GM23248 (cell line): ENCODE measurements at regions not wholly inside any gene's neighbourhood (a gene's known extent, or its start where the extent isn't known, plus 50 kb on each side); places are given as distances from the start of the nearest gene placed in this dataset.

ENCODE experiments used
- DNase-seq: peaks from one replicate; pipeline ENCODE4 v3.0.0-alpha.2; 2015
- H2AFZ ChIP-seq: fragments of 200-600 bp; sonication (generic); 2 replicates; pipeline ENCODE4 v1.6.1; 2016; ENCODE audit warnings: antibody characterized with exemption
- H3F3A ChIP-seq: fragments of 200-600 bp; sonication (generic); 2 replicates; pipeline ENCODE4 v1.6.1; 2016; ENCODE audit warnings: mild to moderate bottlenecking, antibody characterized with exemption, mixed run types; ENCODE audit not compliant: insufficient read depth
- H3K27ac ChIP-seq: fragments of 200-600 bp; sonication (generic); 2 replicates; pipeline ENCODE4 v1.5.1; 2016; ENCODE audit warnings: mild to moderate bottlenecking
- H3K27me3 ChIP-seq: fragments of 200-600 bp; sonication (generic); replicated peaks from 2 replicates; pipeline ENCODE4 v1.6.1; 2016; ENCODE audit warnings: mild to moderate bottlenecking; ENCODE audit not compliant: insufficient read depth
- H3K36me3 ChIP-seq: fragments of 200-600 bp; sonication (generic); 2 replicates; pipeline ENCODE4 v1.6.1; 2016; ENCODE audit warnings: low read depth, mild to moderate bottlenecking
- H3K4me1 ChIP-seq: fragments of 200-600 bp; sonication (generic); 2 replicates; pipeline ENCODE4 v1.6.1; 2016; ENCODE audit warnings: mild to moderate bottlenecking; ENCODE audit not compliant: insufficient read depth
- H3K4me2 ChIP-seq: fragments of 200-600 bp; sonication (generic); one replicate; pipeline ENCODE4 v1.6.1; 2016; ENCODE audit warnings: mild to moderate bottlenecking; ENCODE audit not compliant: unreplicated experiment
- H3K4me3 ChIP-seq: fragments of 200-600 bp; sonication (generic); 2 replicates; pipeline ENCODE4 v1.5.1; 2016; ENCODE audit warnings: mild to moderate bottlenecking
- H3K79me2 ChIP-seq: fragments of 200-600 bp; sonication (generic); 2 replicates; pipeline ENCODE4 v1.6.1; 2016; ENCODE audit warnings: mild to moderate bottlenecking; ENCODE audit not compliant: insufficient read depth
- H3K9ac ChIP-seq: fragments of 200-600 bp; sonication (generic); 2 replicates; pipeline ENCODE4 v1.6.1; 2016; ENCODE audit warnings: mild to moderate bottlenecking
- H3K9me2 ChIP-seq: fragments of 200-600 bp; sonication (generic); 2 replicates; pipeline ENCODE4 v1.6.1; 2016; ENCODE audit warnings: mixed run types, mild to moderate bottlenecking, moderate library complexity; ENCODE audit not compliant: insufficient read depth
- H3K9me3 ChIP-seq: fragments of 200-600 bp; sonication (generic); one replicate; pipeline ENCODE4 v1.6.1; 2017; ENCODE audit warnings: low read depth
- H4K20me1 ChIP-seq: fragments of 200-600 bp; sonication (generic); 2 replicates; pipeline ENCODE4 v1.6.0; 2016; ENCODE audit not compliant: insufficient read depth
- EZH2 ChIP-seq: fragments of 200-600 bp; sonication (generic); IDR thresholded peaks from 2 replicates; pipeline ENCODE4 v1.6.1; 2018; ENCODE audit warnings: antibody characterized with exemption, mild to moderate bottlenecking; ENCODE audit not compliant: insufficient read depth, poor library complexity, severe bottlenecking
- EZH2phosphoT487 ChIP-seq: fragments of 200-600 bp; sonication (generic); IDR thresholded peaks from 2 replicates; pipeline ENCODE4 v1.6.1; 2018; ENCODE audit warnings: antibody characterized with exemption, moderate library complexity, mild to moderate bottlenecking, low read depth; ENCODE audit not compliant: insufficient read depth
- WGBS, 2 experiments: methylation state at CpG; one replicate each; pipeline ENCODE4 v1.1.6; 2015 to 2017; ENCODE audit warnings: low lambda C conversion rate in 2 of 2, low coverage in 1 of 2; ENCODE audit errors: missing lambda C conversion rate in 2 of 2; 5-methylcytosine and 5-hydroxymethylcytosine counted together
- in situ Hi-C: fragments of 300-500 bp; cut with MboI; formaldehyde crosslinking; loops from 2 replicates; pipeline ENCODE4 v1.15.0; 2020

- Histone ChIP-seq H3K4me2 (no peak overlapping the region), H3K27me3 (no peaks in the 10 kb centered on the region), H3K4me3 (no peak overlapping the region), H3K79me2 (no peaks in the 10 kb centered on the region), H3K9me3 (no peaks in the 10 kb centered on the region), H2AFZ (no peak overlapping the region), H4K20me1 (no peaks in the 10 kb centered on the region), H3F3A (peaks cover 9% of the 10 kb centered on the region), H3K9me2 (no peaks in the 10 kb centered on the region), H3K4me1 (peaks cover 14% of the 10 kb centered on the region), H3K9ac (no peak overlapping the region), H3K36me3 (no peaks in the 10 kb centered on the region), H3K27ac (no peak overlapping the region)
- in situ Hi-C loops, result loop anchor here (25.0 kb wide), 2 partner anchors 263 to 538 kb away; partner anchors contain the start of gene CCN2
- WGBS, 2 experiments, result 76% methylated on average over 3 of the region's 3 CpGs
- TF ChIP-seq EZH2phosphoT487 (no peak), EZH2 (no peak)
- no peak for DNase-seq
Measured at GRCh38 chr6:132224943-132225342, 176.3 kb downstream of the MOXD1 start.

GRCh38 chr6:132220800-132221199, 180.5 kb downstream of the MOXD1 start:
- no peak overlapping the region for H2AFZ ChIP-seq

GRCh38 chr6:132219901-132220300, 181.4 kb downstream of the MOXD1 start:
- DNase-seq, result peak; percentile 23
- Histone ChIP-seq H3K4me2 (no peak overlapping the region), H4K20me1 (no peaks in the 10 kb centered on the region), H3K9me2 (no peaks in the 10 kb centered on the region), H3K9ac (no peak overlapping the region), H3F3A (no peaks in the 10 kb centered on the region), H3K27me3 (no peaks in the 10 kb centered on the region), H3K9me3 (no peaks in the 10 kb centered on the region), H2AFZ (no peak overlapping the region), H3K79me2 (no peaks in the 10 kb centered on the region), H3K36me3 (no peaks in the 10 kb centered on the region), H3K4me3 (no peak overlapping the region), H3K4me1 (peaks cover 5% of the 10 kb centered on the region; the same call in 1 of the 2 replicates), H3K27ac (no peak overlapping the region)
- WGBS, 2 experiments, result 89 to 100% methylated on average over 1 of the region's 1 CpG
- TF ChIP-seq EZH2phosphoT487 (no peak), EZH2 (no peak)
- in situ Hi-C loops, result loop anchor here (25.0 kb wide), 1 partner anchor 258 kb away; the partner anchor contains the start of gene CCN2

More at GRCh38 chr6:132220800-132221199, 180.5 kb downstream of the MOXD1 start:
- no peaks in the 10 kb centered on the region for H3K79me2 ChIP-seq
- in situ Hi-C loops, result loop anchor here (25.0 kb wide), 1 partner anchor 258 kb away; the partner anchor contains the start of gene CCN2
- no peak overlapping the region for H3K4me3 ChIP-seq
- peaks cover 5% of the 10 kb centered on the region; the same call in 1 of the 2 replicates for H3K4me1 ChIP-seq
- no peak overlapping the region for H3K27ac ChIP-seq
- H3K9ac ChIP-seq, result no peak overlapping the region
- no peaks in the 10 kb centered on the region for H3K9me2 ChIP-seq
- no peak overlapping the region for H3K4me2 ChIP-seq
- no peaks in the 10 kb centered on the region for H3K36me3 ChIP-seq
- H3K9me3 ChIP-seq, result no peaks in the 10 kb centered on the region
- no peaks in the 10 kb centered on the region for H3K27me3 ChIP-seq
- 3 to 9% methylated on average over 1 of the region's 1 CpG for WGBS, 2 experiments
- TF ChIP-seq EZH2 (no peak), EZH2phosphoT487 (no peak)
- DNase-seq, result no peak
- no peaks in the 10 kb centered on the region for H4K20me1 ChIP-seq
- H3F3A ChIP-seq, result no peaks in the 10 kb centered on the region

- in situ Hi-C loops, result loop anchor here (25.0 kb wide), 1 partner anchor 256 kb away; the partner anchor contains the start of gene CCN2
- no peak overlapping the region for H3K4me2 ChIP-seq
- H3K9me3 ChIP-seq, result no peaks in the 10 kb centered on the region
- H2AFZ ChIP-seq, result no peak overlapping the region
- TF ChIP-seq EZH2phosphoT487 (no peak), EZH2 (no peak)
- H3K27me3 ChIP-seq, result no peaks in the 10 kb centered on the region
- H3K4me1 ChIP-seq, result peaks cover 5% of the 10 kb centered on the region; the same call in 1 of the 2 replicates
- H3K27ac ChIP-seq, result no peak overlapping the region
- WGBS, 2 experiments, result 36 to 38% methylated on average over 5 of the region's 5 CpGs
- no peak overlapping the region for H3K9ac ChIP-seq
- H3K4me3 ChIP-seq, result no peak overlapping the region
- H3K36me3 ChIP-seq, result no peaks in the 10 kb centered on the region
- no peaks in the 10 kb centered on the region for H3F3A ChIP-seq
- H3K79me2 ChIP-seq, result no peaks in the 10 kb centered on the region
- peak; percentile 69 for DNase-seq
- no peaks in the 10 kb centered on the region for H3K9me2 ChIP-seq
- no peaks in the 10 kb centered on the region for H4K20me1 ChIP-seq
Measured at GRCh38 chr6:132218059-132218696, 183.1 kb downstream of the MOXD1 start.
